GM12874 (cell line): ENCODE measurements at regions not wholly inside any gene's neighbourhood (a gene's known extent, or its start where the extent isn't known, plus 50 kb on each side); places are given as distances from the start of the nearest gene placed in this dataset.

Experiments used
- TF ChIP-seq, protein P1 (sequence below): IDR thresholded peaks from 2 replicates; pipeline ENCODE4 v1.5.1; 2011; ENCODE audit warnings: low read depth, mild to moderate bottlenecking, control low read depth, low read length, moderate library complexity; ENCODE audit not compliant: insufficient read depth

DNA sequence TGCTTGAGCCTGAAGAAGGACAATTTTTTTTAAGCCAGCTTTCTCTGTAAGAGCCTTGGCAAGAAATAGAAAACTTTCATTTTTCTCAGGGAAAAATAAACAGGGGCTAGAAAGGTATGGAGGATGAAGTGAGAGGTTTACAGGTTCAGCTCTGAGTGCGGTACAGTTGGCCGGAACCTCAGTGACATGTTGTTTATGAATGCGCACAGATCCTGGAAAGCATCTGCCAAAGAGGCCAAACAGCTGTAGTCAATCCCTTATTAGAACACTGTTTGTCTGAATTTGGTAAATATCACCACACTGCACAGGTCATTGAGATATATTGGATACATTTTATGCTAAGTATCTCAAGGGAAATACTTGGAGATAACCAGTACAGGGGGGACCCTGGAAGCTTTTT lies 561.8 kb upstream of the MDFIC2 start:
- TF ChIP-seq, protein P1, sequence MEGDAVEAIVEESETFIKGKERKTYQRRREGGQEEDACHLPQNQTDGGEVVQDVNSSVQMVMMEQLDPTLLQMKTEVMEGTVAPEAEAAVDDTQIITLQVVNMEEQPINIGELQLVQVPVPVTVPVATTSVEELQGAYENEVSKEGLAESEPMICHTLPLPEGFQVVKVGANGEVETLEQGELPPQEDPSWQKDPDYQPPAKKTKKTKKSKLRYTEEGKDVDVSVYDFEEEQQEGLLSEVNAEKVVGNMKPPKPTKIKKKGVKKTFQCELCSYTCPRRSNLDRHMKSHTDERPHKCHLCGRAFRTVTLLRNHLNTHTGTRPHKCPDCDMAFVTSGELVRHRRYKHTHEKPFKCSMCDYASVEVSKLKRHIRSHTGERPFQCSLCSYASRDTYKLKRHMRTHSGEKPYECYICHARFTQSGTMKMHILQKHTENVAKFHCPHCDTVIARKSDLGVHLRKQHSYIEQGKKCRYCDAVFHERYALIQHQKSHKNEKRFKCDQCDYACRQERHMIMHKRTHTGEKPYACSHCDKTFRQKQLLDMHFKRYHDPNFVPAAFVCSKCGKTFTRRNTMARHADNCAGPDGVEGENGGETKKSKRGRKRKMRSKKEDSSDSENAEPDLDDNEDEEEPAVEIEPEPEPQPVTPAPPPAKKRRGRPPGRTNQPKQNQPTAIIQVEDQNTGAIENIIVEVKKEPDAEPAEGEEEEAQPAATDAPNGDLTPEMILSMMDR, result no peak

DNA sequence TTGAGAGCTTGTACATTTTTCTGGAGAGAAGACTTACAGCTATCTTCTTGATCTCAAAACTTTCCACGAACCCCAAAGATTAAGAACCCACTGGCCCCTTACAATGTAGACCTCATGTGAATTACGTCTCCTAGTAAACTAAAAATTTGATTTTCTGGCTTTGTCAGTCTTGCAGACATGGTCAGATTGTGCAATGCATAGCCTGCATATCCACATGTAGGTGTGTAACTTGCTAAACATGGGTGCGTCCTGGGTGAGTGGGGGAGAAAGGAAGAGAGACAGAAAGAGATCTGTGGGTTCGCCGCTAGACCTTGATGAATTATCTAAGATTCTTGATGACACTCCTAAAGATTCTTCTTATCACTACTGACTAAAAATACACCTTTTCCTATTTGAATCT lies 561.2 kb upstream of the MDFIC2 start:
- TF ChIP-seq, protein P1, result no peak

DNA sequence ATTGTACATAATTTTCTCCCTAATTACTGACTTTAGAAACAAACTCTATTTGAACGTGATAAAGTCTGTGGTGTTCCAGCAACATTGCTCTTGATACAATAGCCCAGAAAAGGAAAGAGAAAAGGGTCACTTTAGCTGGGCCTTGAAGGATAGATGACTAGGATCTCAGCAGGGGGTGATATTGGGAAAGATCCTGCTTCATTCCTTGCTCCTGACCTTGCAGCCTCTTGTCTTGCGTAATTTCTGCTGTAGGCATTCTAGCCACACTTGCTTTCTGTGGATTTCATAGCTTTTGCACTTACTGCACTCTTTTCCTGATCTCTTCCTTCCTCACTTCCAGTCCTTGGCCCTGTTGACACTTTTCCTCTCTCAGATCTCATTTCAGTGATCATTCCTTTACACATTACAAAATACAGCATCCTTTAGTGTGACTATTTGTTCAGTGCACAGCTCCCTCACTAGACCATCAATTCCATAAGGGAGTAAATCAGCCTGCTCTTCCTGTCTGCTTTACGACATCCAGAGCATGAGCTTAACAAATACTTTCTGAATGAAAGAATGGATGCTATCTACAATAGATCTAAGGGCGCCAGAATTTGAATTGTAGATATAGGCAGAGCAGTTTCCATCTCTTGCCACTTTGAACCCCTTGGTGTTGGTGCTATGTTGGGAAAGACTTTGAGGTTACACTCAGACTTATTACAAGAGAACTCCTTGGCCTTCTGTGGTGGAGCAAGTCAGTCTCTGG lies 559.6 kb upstream of the MDFIC2 start:
- TF ChIP-seq, protein P1, result no peak

- TF ChIP-seq, protein P1, result no peak
These were observed 558.1 kb upstream of the MDFIC2 start for GRCh38 chr3:70870576-70870975.

GRCh38 chr3:70868561-70868960 lies 556.1 kb upstream of the MDFIC2 start:
- TF ChIP-seq, protein P1, result no peak

GRCh38 chr3:70863049-70863448 lies 550.6 kb upstream of the MDFIC2 start:
- TF ChIP-seq, protein P1, result no peak

GRCh38 chr3:70861855-70862254 lies 549.4 kb upstream of the MDFIC2 start:
- TF ChIP-seq, protein P1, result no peak
